Omental fat pad (tissue), 3 donors: ENCODE measurements at regions not wholly inside any gene's neighbourhood (a gene's known extent, or its start where the extent isn't known, plus 50 kb on each side); places are given as distances from the start of the nearest gene placed in this dataset.
A peak's percentile ranks its signal among the peaks of the same experiment; 100 is the strongest.

ENCODE experiments used
- ATAC-seq: fragments of 150-250 bp; one replicate; pipeline ENCODE4 v1.9.1; 2016; ENCODE audit warnings: mild to moderate bottlenecking, moderate library complexity; ENCODE audit not compliant: low FRiP score
- DNase-seq: peaks from one replicate; pipeline ENCODE4 v3.0.0-alpha.2; 2019; ENCODE audit warnings: low spot score
- TF ChIP-seq, protein P1 (sequence below), 3 donors: fragments of 450-650 bp; IDR thresholded peaks; one replicate each; pipeline ENCODE4 v1.5.1; 2016 to 2017; ENCODE audit warnings: antibody characterized with exemption in 3 of 3, mild to moderate bottlenecking in 3 of 3, moderate library complexity in 2 of 3

DNA sequence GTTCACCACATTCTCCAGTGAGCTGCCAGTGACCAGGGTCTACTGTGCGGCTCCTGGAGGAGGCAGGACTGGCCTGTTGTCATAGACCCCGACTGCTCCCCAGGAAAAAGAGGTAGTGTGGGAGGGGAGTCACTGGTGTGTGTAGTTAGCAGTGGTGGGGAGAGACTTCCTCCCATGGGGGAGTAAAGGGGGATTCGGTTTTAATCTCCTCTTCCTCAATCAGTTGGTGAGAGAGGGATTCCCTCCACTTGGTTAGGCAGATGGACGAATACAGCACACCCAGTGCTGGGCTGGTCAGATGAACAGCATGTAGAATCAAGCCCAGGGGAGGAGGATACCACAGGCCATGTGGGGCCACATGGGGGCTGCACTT, 207.6 kb upstream of the S1PR3 start:
- TF ChIP-seq, protein P1, sequence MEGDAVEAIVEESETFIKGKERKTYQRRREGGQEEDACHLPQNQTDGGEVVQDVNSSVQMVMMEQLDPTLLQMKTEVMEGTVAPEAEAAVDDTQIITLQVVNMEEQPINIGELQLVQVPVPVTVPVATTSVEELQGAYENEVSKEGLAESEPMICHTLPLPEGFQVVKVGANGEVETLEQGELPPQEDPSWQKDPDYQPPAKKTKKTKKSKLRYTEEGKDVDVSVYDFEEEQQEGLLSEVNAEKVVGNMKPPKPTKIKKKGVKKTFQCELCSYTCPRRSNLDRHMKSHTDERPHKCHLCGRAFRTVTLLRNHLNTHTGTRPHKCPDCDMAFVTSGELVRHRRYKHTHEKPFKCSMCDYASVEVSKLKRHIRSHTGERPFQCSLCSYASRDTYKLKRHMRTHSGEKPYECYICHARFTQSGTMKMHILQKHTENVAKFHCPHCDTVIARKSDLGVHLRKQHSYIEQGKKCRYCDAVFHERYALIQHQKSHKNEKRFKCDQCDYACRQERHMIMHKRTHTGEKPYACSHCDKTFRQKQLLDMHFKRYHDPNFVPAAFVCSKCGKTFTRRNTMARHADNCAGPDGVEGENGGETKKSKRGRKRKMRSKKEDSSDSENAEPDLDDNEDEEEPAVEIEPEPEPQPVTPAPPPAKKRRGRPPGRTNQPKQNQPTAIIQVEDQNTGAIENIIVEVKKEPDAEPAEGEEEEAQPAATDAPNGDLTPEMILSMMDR (IDR thresholded peaks at IDR 0.05): no peak
- no peak for DNase-seq
- ATAC-seq: no peak

DNA sequence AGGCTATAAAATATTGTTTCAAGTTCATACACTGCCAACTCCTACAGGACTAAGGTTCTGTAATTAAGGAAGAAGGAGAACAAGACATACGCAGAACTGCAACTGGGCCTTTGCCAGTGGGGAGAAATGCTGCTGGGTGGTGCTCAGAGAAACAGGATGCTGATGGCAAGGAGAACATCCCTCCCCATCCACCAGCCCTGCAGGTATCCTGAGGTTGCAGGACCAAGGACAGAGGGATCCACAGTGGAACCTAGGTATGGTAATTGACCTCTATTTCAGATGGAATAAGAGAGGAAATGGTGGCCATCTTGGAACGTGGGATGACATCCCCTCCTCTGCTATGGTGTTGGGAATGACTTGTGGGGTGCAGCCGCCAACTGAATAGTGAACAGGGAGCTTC, 206.3 kb upstream of the S1PR3 start:
- DNase-seq (no peak), ATAC-seq (no peak)
- TF ChIP-seq, protein P1 (IDR thresholded peaks at IDR 0.05): no peak

DNA sequence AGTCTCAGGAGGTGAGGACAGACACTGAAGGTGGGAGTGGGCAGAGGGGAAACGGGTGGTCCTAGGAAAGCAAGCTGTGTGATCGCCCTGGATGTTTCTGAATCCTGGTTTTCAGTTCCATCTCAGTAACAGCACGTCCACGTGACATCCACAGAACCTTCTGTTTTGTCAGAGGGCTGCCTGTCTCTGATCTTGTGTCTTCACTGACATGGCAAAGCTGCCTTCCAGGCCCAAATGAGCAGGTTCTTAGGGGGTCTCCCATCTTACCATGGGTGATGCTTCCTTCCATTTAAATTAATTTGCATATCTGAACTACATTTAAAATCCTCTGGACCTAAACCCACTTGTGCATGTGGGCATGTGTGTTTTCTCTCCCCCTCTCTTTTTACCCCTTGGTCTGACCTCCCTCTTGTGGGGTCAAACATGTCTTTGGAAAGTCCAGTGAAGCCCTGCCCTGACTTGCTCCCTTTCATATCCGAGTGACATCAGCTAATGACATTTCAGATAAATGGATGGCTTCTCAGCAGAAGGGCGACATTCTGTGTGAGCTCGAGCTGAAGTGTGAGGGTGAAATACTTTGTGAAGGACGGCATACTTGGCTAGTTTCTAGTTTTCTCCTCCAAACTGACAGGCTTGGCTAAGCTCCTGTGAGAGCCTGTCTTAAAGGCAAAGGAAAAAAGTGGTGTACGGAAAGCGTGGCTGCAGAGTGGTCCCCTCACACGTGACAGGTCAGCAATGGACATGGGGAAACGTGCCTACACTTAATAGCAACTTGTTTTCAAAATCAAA, 204.8 kb upstream of the S1PR3 start:
- ATAC-seq (no peak), DNase-seq (no peak)
- TF ChIP-seq, protein P1 (IDR thresholded peaks at IDR 0.05): no peak

DNA sequence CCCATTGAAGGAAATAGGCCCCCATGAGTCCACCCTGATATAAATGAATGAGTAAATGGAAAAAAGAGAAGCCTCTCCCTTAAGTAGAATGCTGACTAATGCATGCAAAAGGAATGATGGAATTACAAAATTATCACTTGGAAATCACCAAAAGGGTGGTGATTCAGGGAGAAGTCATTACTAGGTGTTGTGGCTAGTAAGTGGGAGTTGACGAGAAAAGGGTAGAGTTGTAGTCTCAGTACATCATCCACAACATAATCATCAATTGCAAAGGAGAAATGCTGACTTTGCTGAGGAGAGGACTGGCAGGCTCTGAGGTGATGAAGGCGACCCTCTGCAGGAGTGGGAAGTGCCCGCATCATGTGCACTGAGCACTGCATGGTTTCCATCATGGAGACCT, 201.5 kb upstream of the S1PR3 start:
- DNase-seq: no peak
- TF ChIP-seq, protein P1 (IDR thresholded peaks at IDR 0.05): no peak
- peak; percentile 60 for ATAC-seq

DNA sequence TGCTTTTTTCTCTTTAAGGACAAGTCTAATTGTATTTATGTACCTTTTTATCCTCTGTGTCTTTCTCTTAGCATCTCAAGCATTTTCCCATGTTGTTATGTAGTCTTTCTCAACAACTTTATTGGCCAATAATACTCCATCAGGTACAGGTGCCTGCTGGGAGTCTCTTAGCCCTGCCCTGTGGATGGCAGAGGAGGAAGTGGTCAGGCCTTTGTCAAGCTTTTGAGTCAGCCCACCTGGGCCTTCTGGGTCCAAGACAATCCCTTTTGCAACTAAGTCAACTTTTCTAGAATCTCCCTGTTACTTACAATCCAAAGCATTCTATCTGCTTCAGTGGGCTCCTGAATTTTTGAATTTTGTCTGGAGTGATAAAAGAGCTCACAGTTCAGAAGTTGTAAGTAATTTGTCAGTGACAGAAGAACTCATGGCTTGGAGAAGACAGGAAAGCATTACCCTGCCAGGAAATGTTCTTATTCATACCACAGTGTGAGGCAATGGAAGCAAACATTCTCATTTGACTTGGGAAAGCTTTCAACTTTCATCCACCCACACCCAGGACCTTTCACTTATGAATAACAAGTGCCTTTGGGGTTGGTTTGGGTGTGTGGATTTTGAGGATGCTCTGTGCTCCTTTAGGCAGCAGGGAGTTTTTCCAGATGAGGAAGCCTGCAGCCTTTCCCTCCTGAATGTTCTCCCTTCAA, 200.0 kb upstream of the S1PR3 start:
- ATAC-seq (peak; percentile 88), DNase-seq (no peak)
- TF ChIP-seq, protein P1 (IDR thresholded peaks at IDR 0.05): no peak

DNA sequence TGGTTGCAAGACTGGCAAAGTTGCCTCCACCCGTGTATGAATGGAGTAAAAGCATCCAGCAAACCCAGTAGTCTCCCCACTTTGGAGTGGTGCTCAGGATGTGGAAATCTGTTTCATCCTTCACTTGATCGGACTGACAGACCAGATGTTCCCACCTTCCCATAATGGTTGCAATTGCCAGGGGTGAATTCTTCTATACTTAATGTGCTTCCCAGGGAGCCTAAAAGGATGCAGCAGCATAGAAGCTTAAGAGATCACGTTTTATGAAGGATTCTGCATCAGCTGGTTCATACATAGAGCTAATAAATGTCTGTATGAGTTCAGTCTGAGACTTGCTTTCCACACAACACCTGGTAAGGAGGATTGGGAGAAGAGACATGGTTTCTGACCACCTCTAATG, 198.8 kb upstream of the S1PR3 start:
- TF ChIP-seq, protein P1 (IDR thresholded peaks at IDR 0.05): no peak
- no peak for ATAC-seq
- DNase-seq: no peak

DNA sequence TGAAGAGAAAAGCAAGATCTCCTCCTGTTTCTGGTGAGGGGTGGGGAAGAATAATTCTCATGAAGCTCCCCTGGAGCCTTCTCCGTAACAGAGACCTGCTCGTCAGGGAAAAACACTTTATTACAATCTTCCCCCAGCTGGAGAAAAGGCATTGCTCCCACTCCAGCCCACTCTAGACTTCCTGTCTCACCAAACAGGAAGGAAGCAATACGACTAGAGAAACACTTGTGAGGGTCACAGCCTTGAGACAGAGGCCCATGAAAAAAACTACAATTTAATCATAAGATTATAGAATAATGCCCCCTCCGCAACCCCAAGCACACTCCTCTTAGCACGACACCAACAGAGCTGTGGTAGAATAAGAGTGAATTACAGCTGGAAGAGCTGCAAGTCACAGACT, 197.2 kb upstream of the S1PR3 start:
- no peak for DNase-seq
- TF ChIP-seq, protein P1 (IDR thresholded peaks at IDR 0.05): no peak

More for the DNA sequence above, 197.2 kb upstream of the S1PR3 start:
- ATAC-seq: no peak
